ENCODE measurements at regions not wholly inside any gene's neighbourhood (a gene's known extent, or its start where the extent isn't known, plus 50 kb on each side); places are given as distances from the start of the nearest gene placed in this dataset.
"Not testable (repeated sequence)": the region's sequence is repeated elsewhere in the genome, so short reads cannot be mapped to it uniquely, and the experiment has no call there.

DNA sequence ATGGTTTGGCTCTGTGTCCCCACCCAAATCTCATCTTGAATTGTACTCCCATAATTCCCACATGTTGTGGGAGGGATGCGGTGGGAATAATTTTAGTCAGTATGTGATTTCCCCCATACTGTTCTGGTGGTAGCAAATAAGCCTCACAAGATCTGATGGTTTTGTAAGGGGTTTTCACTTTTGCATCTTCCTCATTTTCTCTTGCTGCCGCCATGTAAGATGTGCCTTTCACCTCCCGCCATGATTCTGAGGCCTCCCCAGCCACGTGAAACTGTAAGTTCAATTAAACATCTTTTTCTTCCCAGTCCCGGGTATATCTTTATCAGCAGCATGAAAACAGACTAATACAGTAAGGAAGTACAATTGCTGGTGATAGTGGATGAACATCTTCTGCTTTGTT, 269.9 kb upstream of the NR2F2 start:
- TF ChIP-seq, protein P1, sequence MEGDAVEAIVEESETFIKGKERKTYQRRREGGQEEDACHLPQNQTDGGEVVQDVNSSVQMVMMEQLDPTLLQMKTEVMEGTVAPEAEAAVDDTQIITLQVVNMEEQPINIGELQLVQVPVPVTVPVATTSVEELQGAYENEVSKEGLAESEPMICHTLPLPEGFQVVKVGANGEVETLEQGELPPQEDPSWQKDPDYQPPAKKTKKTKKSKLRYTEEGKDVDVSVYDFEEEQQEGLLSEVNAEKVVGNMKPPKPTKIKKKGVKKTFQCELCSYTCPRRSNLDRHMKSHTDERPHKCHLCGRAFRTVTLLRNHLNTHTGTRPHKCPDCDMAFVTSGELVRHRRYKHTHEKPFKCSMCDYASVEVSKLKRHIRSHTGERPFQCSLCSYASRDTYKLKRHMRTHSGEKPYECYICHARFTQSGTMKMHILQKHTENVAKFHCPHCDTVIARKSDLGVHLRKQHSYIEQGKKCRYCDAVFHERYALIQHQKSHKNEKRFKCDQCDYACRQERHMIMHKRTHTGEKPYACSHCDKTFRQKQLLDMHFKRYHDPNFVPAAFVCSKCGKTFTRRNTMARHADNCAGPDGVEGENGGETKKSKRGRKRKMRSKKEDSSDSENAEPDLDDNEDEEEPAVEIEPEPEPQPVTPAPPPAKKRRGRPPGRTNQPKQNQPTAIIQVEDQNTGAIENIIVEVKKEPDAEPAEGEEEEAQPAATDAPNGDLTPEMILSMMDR (IDR thresholded peaks at IDR 0.05; ENCODE audit: insufficient read depth, low read length) = not testable (repeated sequence)
- not testable (repeated sequence) for TF ChIP-seq POLR2AphosphoS5 (IDR thresholded peaks at IDR 0.05; ENCODE audit: low read depth); GABPA (IDR thresholded peaks at IDR 0.05; ENCODE audit: low read depth); REST (IDR thresholded peaks at IDR 0.05; ENCODE audit: insufficient replicate concordance, low read depth); SPI1 (IDR thresholded peaks at IDR 0.05; ENCODE audit: borderline replicate concordance, low read depth)
